Non-pigmented ciliary epithelial cell (primary cell): ENCODE measurements at regions not wholly inside any gene's neighbourhood (a gene's known extent, or its start where the extent isn't known, plus 50 kb on each side); places are given as distances from the start of the nearest gene placed in this dataset.

Experiments used
- DNase-seq: peaks from one replicate; pipeline ENCODE4 v3.0.0-alpha.2; 2010; ENCODE audit warnings: low read depth

GRCh38 chr14:29037411-29037810 lies 270.8 kb downstream of the FOXG1 start:
- no peak for DNase-seq

- no peak for DNase-seq
These were observed 272.6 kb downstream of the FOXG1 start for GRCh38 chr14:29039171-29039570.

GRCh38 chr14:29042551-29042950 lies 276.0 kb downstream of the FOXG1 start:
- DNase-seq = no peak

DNA sequence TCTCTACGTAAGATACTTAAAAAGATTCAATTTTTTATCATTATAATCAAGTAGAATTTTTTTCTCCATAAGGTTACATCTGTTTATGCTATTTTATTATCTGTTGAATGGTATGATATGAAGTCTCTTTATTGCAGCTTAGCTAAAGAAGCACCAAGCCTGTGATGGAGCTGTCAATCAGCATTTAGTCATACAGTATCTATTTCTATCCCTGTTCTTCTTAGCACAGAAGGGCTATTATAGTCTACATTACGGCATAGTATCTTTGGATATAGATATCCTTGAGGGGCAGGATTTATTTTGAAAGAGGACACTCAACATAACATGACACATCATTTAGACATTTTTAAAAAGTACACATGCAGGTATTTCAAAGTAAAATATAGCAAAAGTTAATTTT lies 277.1 kb downstream of the FOXG1 start:
- DNase-seq = no peak

GRCh38 chr14:29045237-29045636 lies 278.6 kb downstream of the FOXG1 start:
- DNase-seq = no peak

- DNase-seq = no peak
These were observed 287.5 kb downstream of the FOXG1 start for GRCh38 chr14:29054119-29054518.

GRCh38 chr14:29056041-29056566 lies 289.5 kb downstream of the FOXG1 start:
- no peak for DNase-seq

DNA sequence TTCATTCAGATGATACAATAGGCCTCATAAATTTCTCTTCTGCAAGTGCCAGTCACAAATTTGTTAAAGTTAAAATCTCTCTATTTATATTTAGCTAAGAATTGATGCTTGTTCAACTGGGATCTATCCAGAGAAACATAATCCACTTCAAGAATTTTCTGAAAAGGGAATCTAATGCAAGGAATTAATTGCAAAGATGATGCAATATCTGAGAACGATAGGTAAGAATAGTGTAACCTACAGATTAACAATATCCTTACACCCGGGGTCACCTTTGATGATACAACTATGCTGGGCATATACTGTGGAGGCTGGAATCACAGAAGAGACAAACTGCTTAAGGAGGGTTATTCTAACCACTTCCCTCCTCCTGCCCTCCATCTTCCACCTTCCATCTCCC lies 295.1 kb downstream of the FOXG1 start:
- DNase-seq = no peak

DNA sequence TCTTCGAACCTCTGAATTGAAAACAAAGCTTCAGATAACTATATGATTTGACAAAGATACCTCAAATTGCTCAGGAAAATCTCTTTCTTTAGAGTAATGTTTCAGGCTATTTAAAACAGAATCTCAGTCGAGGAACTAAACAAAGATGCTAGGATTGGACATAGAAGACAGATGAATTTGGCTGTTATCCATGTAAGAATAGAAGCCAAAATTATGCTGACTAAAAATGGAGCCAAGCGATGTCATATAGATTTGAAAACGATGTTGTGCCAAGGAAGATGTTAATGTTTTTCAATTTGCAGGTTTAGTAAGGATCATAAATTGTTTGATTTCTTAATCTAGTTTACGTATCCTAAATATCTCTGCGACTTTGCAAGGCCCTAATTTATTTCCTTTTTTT lies 295.9 kb downstream of the FOXG1 start:
- no peak for DNase-seq

DNA sequence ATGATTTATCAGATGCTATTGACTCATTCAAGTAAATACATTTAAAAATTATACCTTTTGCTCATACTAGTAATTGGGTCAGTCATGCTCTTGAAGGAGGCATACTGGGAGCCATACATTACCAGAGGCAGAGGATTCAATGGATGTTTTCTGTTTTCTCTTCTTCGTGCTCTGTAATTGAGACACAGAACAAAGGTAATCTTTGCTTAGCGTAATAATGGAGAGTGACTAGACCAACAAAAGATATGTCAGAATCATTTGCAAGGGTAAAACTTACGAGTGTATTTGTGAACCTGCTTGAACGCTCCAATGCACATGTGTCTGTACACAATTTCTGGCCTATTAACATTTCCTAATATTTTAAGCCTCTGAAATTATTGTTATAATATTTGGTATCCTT lies 296.4 kb downstream of the FOXG1 start:
- no peak for DNase-seq

DNA sequence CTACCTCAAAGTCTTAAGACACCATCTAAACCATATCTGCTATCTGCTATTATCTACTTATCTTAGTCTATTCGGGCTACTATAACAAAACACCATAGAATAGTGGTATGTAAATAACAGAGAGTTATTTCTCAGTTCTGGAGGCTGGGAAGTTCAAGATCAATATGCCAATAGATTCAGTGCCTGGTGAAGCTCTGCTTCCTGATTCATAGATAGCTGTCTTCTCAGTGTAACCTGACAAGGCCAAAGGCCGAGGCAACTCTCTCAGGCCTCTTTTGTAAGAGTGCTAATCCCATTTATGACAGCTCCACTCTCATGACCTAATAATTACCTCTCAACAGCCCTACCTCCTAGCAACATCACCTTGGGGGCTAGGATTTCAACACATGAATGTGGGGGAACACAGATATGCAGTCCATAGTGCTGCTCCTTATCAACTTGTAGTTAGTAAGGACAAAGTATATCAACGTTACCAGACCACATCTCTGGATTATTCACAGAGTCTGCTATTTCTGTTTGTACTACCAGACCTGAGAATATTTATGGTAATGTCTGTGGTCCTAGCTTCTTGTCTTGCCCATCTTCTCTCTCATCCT lies 297.8 kb downstream of the FOXG1 start:
- DNase-seq = no peak

- no peak for DNase-seq
These were observed 302.6 kb downstream of the FOXG1 start for GRCh38 chr14:29069228-29069627.

- DNase-seq = no peak
These were observed 309.2 kb downstream of the FOXG1 start for GRCh38 chr14:29075761-29076160.

DNA sequence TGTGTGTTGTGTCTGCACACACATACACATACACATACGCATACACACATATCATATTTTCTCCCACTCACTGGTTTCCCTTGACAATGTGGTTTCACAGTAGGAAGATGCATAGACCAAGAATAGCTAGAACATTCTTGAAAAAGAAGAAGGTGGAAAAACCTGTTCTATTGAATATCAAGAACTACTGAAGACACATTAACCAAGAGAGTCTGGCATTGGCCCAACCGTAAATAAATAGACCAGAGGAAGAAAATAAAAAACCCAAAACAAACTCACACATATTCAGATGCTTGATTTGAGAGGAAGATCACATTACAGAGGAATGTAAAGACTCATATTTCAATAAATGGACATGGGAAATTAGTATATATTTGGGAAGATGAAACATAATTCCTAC lies 311.3 kb downstream of the FOXG1 start:
- DNase-seq = no peak

- DNase-seq = no peak
These were observed 312.4 kb downstream of the FOXG1 start for GRCh38 chr14:29078810-29079522.

GRCh38 chr14:29085546-29085945 lies 319.0 kb downstream of the FOXG1 start:
- DNase-seq = no peak

DNA sequence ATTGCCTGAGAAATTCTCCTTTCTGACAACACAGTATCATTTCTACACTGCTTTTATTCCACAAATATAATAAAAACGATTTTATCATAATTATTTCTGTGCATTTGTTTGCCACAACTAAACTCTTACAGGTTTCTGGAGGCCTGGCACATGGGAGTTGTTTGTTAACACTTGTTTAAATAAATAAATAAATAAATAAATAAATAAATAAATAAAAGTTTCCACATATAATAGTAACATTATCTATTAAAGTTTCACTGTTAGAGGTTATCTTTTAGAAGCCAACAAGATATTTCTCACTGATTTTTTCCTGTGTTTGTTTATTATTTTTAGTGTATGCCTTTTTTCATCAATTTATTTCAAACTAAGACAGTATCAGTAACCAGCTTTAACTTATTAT lies 323.3 kb downstream of the FOXG1 start:
- DNase-seq = no peak

DNA sequence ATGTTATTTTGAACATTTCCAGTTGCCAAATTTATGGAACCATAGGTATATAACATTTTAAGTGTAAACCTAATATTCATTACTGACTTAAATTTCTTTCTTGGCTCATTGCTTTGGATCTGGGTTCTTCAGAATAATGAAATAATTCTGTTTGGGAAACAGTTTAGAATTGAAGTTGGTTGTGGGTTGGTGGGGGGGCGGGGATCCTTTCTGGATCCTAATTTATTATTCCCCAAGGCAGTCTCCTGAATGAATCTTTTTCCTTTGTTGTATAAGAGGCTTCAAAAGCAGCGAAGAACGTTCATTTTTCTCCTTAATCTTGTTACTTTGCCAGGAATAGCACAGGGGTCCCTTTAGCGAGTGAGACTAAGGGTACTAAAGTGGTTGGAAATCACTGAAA lies 325.5 kb downstream of the FOXG1 start:
- no peak for DNase-seq

DNA sequence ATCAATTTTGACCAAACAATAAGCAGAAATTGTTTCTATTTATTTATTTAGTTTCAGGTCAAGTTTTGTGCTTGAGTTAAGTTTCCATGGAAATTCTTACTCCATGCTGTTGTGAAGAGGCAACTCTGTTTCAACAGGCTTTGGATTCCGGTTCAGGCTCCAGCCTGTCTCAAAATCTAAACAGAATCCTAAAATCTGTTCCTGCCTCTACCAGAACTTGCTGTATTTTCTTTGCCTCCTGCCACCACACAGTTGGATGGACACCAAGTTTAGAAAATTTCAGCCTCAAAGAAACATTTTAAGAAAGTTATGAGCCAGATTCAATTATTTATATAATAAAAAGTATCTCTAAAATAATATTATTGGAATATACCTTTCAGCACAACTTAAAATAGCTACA lies 330.9 kb downstream of the FOXG1 start:
- DNase-seq = no peak

DNA sequence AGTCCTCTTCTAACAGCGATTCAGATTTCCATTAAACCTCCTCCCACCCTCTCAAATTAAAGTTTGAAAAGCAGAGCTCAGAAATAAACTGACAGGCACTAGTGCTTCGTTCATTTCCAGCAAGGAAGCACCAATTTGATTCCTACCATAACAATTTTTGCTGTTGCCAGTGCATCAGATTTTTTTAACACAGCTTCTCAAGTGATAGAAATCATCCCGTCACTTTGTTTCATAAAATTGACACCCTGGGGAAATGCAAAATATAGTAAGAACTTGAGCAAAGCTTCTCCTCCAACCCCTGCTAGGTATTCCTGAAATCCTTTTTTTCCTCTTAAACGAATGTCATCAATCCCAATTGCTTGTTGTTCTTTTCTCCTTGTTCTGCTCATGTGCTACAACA lies 332.1 kb downstream of the FOXG1 start:
- no peak for DNase-seq

DNA sequence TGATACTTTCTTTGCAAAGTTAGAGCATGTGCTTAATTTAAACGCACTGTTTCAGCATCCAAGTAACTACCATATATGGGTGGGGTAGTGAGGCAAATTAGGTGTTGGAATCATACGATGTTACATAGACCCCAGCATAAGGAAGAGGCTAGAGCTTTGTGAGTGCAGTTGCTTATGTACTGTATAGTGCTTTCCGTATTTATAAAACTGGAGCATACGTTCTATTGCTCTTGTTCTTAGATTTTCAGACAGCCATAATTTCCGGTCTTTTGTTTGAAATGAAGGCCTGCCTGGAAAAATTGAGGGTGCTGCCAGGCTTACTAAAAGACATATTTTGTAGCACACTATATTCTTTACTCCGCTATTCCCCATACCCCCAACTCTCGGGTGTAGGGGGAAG lies 335.7 kb downstream of the FOXG1 start:
- DNase-seq = no peak

DNA sequence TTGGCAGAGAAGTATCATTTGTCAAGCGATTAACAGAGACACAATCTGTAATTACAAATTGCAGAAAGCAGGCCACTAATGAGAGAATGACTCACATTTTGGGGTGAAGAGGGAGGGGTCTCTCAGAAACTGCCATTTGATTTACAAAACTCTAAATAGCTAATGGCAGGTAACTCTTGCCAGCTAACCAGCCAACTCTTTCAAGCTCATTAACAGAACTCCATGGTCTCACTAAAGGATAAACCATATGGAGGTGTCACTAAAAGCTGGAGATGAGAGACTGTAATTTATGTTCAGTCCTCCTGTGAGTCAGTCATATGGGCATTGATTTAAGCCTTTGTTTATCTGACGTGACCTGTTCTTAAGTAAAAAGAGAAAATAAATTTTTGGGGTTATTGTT lies 336.4 kb downstream of the FOXG1 start:
- no peak for DNase-seq

DNA sequence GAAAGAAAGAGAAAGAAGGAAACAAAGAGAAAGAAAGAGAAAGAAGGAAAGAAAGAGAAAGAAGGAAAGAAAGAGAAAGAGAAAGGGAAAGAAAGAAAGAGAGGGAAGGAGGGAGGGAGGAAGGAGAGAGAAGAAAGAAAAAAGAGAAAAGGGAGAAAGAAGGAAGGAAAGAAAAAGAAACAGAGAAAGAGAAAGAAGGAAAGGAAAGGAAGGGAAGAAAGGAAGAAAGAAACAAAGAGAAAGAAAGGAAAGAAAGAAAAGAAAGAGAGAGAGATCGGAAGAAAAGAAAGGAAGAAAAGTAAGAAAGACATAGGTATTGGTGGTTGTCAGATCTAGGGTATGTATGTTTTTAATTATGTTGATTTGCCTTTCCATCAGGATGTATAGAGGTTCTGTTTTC lies 342.3 kb downstream of the FOXG1 start:
- no peak for DNase-seq

DNA sequence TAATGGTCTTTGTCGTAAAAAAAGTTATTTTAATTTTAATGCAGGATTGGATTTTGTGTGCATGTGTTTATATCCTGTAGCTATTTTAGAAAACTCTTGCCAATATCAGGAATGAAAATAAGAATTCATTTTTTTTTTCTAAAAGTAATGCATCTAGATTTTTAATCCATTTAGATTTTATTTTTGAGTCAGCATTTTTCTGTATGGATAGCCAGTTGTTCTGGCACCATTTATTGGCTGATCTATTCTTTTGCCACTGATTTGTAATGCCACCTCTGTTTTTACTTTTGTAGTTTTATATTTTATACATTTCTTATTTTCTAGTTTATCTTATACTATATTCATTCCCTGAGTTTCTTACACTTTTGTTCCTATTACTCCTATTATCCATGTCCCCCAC lies 343.0 kb downstream of the FOXG1 start:
- no peak for DNase-seq
